Superior temporal gyrus (tissue), 1 donor: ENCODE measurements at regions not wholly inside any gene's neighbourhood (a gene's known extent, or its start where the extent isn't known, plus 50 kb on each side); places are given as distances from the start of the nearest gene placed in this dataset.
"Not testable (repeated sequence)": the region's sequence is repeated elsewhere in the genome, so short reads cannot be mapped to it uniquely, and the experiment has no call there.

Source experiments
- DNase-seq: peaks from one replicate; pipeline ENCODE4 v3.0.0-alpha.2; 2016; ENCODE audit errors: extremely low spot score

GRCh38 chr6:121636217-121636616, 200.8 kb downstream of the GJA1 start:
- not testable (repeated sequence) for DNase-seq

GRCh38 chr6:121639021-121639420, 203.6 kb downstream of the GJA1 start:
- DNase-seq, result no peak

GRCh38 chr6:121641158-121641557, 205.7 kb downstream of the GJA1 start:
- no peak for DNase-seq

GRCh38 chr6:121645100-121645745, 209.8 kb downstream of the GJA1 start:
- DNase-seq, result no peak

- DNase-seq, result no peak
These were observed 212.5 kb downstream of the GJA1 start for GRCh38 chr6:121647905-121648304.

GRCh38 chr6:121649951-121650350, 214.5 kb downstream of the GJA1 start:
- no peak for DNase-seq

- DNase-seq, result no peak
These were observed 216.0 kb downstream of the GJA1 start for GRCh38 chr6:121651420-121651819.

GRCh38 chr6:121652223-121652622, 216.8 kb downstream of the GJA1 start:
- DNase-seq, result no peak

- no peak for DNase-seq
These were observed 217.5 kb downstream of the GJA1 start for GRCh38 chr6:121652726-121653623.

GRCh38 chr6:121653624-121654008, 218.2 kb downstream of the GJA1 start:
- DNase-seq, result no peak

- DNase-seq, result no peak
These were observed 222.5 kb downstream of the GJA1 start for GRCh38 chr6:121657972-121658371.

- DNase-seq, result no peak
These were observed 224.8 kb downstream of the GJA1 start for GRCh38 chr6:121660277-121660676.

- no peak for DNase-seq
These were observed 227.9 kb downstream of the GJA1 start for GRCh38 chr6:121663292-121663810.

GRCh38 chr6:121664158-121664557, 228.7 kb downstream of the GJA1 start:
- no peak for DNase-seq

GRCh38 chr6:121666814-121667213, 231.4 kb downstream of the GJA1 start:
- no peak for DNase-seq

GRCh38 chr6:121668259-121668658, 232.8 kb downstream of the GJA1 start:
- DNase-seq, result no peak

- DNase-seq, result no peak
These were observed 235.1 kb downstream of the GJA1 start for GRCh38 chr6:121670511-121670910.

- DNase-seq, result no peak
These were observed 242.1 kb downstream of the GJA1 start for GRCh38 chr6:121677571-121677970.

- no peak for DNase-seq
These were observed 242.8 kb downstream of the GJA1 start for GRCh38 chr6:121678245-121678644.

- DNase-seq, result no peak
These were observed 244.6 kb downstream of the GJA1 start for GRCh38 chr6:121680058-121680457.

GRCh38 chr6:121682666-121683065, 247.2 kb downstream of the GJA1 start:
- DNase-seq, result no peak

- DNase-seq, result not testable (repeated sequence)
These were observed 250.4 kb downstream of the GJA1 start for GRCh38 chr6:121685806-121686205.

- no peak for DNase-seq
These were observed 251.2 kb downstream of the GJA1 start for GRCh38 chr6:121686611-121687023.
